SK-N-SH (cell line): ENCODE measurements at regions not wholly inside any gene's neighbourhood (a gene's known extent, or its start where the extent isn't known, plus 50 kb on each side); places are given as distances from the start of the nearest gene placed in this dataset.
"Not testable (repeated sequence)": the region's sequence is repeated elsewhere in the genome, so short reads cannot be mapped to it uniquely, and the experiment has no call there.

Source experiments
- FOSL2 ChIP-seq: IDR thresholded peaks from 2 replicates; pipeline ENCODE4 v1.4.0; 2012; ENCODE audit warnings: low read depth, mild to moderate bottlenecking, moderate library complexity, borderline replicate concordance
- GABPA ChIP-seq: IDR thresholded peaks from 2 replicates; pipeline ENCODE4 v1.4.0; 2012; ENCODE audit warnings: low read depth, mild to moderate bottlenecking
- TF ChIP-seq, protein P1 (sequence below): fragments of 200-600 bp; sonication (generic); IDR thresholded peaks from 2 replicates; pipeline ENCODE4 v1.6.1; 2017; ENCODE audit warnings: antibody characterized with exemption, mild to moderate bottlenecking, moderate library complexity
- TF ChIP-seq, protein P2 (sequence below): IDR thresholded peaks from 2 replicates; pipeline ENCODE4 v1.4.0; 2012; ENCODE audit warnings: low read depth, borderline replicate concordance
- TF ChIP-seq, protein P3 (sequence below): IDR thresholded peaks from 2 replicates; pipeline ENCODE4 v1.4.0; 2012; ENCODE audit warnings: low read depth

DNA sequence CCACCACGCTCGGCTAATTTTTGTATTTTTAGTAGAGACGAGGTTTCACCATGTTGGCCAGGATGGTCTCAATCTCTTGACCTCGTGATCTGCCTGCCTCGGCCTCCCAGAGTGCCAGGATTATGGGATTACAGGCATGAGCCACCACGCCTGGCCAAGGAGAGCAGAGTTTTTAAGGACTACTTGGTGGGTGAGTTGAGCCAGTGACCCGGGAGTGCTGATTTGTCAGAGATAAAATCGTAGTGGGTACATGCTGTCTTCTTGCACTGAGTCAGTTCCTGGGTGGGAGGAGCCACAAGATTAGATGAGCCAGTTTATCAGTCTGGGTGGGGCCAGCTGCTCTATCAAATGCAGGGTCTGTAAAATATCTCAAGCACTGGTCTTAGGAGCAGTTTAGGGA is 361.7 kb downstream of the TYW1 start:
- TF ChIP-seq, protein P1, sequence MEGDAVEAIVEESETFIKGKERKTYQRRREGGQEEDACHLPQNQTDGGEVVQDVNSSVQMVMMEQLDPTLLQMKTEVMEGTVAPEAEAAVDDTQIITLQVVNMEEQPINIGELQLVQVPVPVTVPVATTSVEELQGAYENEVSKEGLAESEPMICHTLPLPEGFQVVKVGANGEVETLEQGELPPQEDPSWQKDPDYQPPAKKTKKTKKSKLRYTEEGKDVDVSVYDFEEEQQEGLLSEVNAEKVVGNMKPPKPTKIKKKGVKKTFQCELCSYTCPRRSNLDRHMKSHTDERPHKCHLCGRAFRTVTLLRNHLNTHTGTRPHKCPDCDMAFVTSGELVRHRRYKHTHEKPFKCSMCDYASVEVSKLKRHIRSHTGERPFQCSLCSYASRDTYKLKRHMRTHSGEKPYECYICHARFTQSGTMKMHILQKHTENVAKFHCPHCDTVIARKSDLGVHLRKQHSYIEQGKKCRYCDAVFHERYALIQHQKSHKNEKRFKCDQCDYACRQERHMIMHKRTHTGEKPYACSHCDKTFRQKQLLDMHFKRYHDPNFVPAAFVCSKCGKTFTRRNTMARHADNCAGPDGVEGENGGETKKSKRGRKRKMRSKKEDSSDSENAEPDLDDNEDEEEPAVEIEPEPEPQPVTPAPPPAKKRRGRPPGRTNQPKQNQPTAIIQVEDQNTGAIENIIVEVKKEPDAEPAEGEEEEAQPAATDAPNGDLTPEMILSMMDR = not testable (repeated sequence)
- TF ChIP-seq FOSL2, GABPA: not testable (repeated sequence)
- TF ChIP-seq, protein P2, sequence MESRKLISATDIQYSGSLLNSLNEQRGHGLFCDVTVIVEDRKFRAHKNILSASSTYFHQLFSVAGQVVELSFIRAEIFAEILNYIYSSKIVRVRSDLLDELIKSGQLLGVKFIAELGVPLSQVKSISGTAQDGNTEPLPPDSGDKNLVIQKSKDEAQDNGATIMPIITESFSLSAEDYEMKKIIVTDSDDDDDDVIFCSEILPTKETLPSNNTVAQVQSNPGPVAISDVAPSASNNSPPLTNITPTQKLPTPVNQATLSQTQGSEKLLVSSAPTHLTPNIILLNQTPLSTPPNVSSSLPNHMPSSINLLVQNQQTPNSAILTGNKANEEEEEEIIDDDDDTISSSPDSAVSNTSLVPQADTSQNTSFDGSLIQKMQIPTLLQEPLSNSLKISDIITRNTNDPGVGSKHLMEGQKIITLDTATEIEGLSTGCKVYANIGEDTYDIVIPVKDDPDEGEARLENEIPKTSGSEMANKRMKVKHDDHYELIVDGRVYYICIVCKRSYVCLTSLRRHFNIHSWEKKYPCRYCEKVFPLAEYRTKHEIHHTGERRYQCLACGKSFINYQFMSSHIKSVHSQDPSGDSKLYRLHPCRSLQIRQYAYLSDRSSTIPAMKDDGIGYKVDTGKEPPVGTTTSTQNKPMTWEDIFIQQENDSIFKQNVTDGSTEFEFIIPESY = not testable (repeated sequence)
- TF ChIP-seq, protein P3, sequence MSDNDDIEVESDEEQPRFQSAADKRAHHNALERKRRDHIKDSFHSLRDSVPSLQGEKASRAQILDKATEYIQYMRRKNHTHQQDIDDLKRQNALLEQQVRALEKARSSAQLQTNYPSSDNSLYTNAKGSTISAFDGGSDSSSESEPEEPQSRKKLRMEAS = not testable (repeated sequence)
